HG03039 (cell line): ENCODE measurements at regions not wholly inside any gene's neighbourhood (a gene's known extent, or its start where the extent isn't known, plus 50 kb on each side); places are given as distances from the start of the nearest gene placed in this dataset.
"Not testable (repeated sequence)": the region's sequence is repeated elsewhere in the genome, so short reads cannot be mapped to it uniquely, and the experiment has no call there.

Source experiments
- ATAC-seq: cut with Tn5 transposase; IDR thresholded peaks from one replicate; pipeline ENCODE4 v1.9.1; 2021; ENCODE audit warnings: mild to moderate bottlenecking, moderate library complexity; ENCODE audit not compliant: unreplicated experiment

DNA sequence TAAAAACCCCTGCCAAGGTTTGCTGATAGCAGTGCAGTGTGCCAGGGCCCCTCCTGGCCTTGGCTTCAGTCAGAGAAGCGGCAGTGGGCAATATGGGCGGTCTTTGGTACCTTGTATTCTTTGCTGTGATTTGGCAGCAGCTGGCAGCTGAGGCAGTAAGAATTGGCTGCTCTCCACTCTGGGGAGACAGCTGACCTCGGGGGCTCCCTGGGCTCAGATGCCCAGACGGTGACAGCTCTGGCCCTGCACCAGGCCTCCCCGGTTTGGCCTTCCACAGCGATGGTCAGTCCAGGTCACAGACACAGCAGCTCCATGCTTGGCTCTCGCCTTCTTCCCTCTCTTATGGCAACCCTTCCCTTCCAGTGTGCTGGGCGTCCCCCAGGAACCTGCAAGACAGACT, 330.9 kb downstream of the BCOR start:
- ATAC-seq = no peak

DNA sequence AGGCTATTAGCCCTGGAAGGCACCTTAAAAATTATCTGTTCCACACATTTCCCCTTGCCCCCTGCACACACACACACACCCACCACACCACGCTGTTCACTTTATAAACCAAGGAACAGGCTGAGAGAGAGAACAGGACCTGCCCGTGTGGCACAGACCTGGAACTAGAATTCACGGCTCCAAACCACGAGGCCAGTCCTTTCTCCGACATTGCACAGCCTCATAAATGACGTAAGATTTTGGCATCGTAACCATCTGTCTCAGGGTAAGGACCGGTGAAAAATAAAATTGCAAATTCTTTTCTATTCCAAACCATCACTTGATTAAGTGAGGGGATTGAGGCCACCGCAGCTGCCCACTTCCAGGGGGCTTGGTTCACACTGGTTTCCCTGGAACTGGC, 330.3 kb downstream of the BCOR start:
- ATAC-seq = no peak

- no peak for ATAC-seq
Measured at GRCh38 chrX:39769748-39770147, 328.0 kb downstream of the BCOR start.

DNA sequence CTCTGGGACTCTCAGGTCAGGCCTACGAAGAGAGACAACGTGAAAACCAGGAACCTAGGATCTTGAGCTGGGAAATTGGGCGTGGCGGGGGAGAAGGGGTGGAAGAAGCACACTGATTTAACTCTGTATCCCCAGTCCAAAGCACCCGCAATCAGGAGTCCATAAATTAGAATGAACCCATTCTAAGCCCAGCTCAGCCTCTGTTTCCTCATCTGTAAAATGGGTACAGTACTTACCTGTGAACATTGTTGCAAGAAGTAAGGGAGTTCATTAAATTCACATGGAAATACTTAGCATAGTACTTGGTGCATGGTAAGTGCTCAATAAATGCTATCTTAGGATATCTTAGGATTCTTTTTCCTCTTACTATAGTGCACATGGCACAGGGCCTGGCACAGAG, 326.7 kb downstream of the BCOR start:
- ATAC-seq = no peak

- ATAC-seq = no peak
Measured at GRCh38 chrX:39772057-39772832, 325.5 kb downstream of the BCOR start.

DNA sequence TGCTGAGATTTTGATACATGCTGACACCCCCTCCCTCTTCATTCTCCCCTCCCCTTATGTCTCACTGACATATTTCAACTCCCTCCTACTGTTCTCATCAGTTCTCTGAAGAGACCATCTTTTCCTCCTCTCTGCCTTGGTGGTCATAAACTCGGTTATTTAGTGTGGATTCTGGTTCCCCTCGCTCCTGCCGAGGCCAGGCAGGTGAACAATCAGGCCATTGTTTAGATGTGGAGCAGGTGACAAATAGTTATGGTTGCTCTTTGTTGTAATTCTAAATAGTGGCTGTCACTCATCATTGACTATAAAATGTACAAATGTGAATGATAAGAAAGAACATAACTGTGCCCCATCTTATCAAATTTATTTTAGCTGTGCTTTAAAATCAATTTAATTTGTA, 324.6 kb downstream of the BCOR start:
- no peak for ATAC-seq

DNA sequence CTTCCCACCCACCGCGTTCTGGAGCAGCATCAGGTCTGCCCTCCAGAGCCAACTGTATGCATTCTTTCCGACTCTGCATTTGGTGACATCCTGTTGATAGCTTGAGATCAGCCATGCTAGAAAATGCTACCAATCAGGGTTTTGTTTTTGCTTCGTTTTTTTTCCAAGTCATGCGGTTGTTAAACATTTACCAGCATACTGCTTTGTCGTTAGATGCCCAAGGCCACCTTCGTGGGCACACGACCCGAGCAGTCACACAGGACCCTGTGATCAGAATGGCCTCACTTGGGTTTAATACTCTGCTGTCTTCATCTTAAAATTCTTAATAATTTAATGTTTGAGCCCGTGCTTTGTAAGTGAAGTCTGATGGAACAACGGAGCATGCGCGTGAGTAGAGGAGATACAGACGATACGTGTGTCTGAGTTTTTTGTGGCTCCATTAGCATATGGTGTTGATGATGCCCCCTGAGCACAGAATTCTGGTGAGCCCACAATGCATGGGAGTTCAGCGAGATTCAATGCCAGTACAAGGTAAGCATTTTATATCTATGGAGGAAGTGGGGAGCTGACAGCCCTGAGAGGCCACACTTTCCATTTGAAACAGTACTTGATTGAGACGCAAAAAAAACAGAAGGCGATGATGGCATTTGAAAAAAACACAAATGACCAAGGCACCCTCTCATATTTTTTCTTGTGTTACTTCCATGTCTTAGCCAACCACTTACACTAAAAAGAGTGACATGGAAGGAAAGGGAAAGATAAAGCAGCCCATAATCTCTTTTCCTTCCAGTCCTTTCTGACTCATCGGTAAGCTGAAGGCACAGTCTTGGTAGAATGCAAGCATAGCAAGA, 323.6 kb downstream of the BCOR start:
- no peak for ATAC-seq

DNA sequence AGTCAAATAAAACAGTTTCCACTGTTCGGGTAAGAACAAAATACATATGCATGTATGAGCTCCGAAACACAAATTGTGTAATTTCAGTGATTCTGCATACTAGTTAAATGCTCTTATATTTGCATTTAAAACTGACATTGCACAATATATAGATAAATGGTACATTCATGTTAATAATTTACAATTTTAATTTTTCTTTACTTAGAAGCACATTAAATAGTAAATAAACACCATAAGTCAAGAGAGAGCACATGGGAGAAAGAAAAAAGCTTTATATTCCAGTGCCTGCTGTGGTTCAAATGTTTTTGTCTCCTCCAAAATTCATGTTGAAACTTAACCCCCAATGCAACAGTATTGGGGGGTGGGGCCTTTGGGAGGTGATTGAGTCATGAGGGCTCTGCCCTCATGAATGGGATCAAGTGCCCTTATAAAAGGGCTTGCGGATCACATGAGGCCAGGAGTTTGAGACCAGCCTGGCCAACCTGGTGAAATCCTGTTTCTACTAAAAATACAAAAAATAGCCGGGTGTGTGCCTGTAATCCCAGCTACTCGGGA, 322.9 kb downstream of the BCOR start:
- ATAC-seq = no peak

DNA sequence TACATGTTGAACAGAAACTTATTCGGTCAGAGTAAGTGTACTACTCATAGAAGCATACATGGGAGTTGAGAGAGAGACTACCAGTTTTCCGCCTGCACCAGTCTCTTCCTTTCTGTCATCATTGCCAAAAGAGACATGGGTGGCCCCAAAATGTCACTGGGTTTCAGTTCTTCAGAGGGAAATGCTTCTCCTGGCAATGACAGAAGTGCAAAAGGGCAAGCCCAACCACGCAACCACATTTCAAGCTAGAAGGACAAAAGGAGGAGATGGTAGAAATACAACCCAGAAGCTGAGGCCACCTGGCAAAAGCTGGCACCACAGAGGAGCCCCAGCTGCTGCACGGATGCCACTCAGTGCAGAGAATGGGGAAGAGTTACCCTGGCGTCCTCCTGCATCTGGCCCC, 320.1 kb downstream of the BCOR start:
- ATAC-seq = no peak

- ATAC-seq = no peak
Measured at GRCh38 chrX:39779952-39780783, 317.6 kb downstream of the BCOR start.

DNA sequence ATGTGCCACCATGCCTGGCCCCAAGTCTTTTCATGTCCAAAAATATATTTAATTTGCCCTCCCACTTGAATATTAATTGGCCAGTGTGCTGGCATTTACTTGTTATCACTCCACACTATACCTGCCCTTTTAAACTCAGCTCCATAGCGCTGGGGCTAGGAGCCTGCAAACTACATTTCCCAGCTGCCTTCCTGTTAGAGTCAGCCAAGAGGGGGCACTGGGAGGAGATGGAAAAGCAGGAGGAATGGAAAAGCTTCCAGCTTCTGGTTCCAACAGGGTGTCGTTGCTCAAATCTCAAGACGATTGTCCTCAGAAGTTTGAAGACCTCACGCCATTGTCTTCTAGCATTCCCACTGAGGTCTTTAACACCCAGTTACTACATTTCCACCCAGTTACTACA, 315.5 kb downstream of the BCOR start:
- no peak for ATAC-seq

GRCh38 chrX:39787999-39788398, 309.8 kb downstream of the BCOR start:
- ATAC-seq = no peak

DNA sequence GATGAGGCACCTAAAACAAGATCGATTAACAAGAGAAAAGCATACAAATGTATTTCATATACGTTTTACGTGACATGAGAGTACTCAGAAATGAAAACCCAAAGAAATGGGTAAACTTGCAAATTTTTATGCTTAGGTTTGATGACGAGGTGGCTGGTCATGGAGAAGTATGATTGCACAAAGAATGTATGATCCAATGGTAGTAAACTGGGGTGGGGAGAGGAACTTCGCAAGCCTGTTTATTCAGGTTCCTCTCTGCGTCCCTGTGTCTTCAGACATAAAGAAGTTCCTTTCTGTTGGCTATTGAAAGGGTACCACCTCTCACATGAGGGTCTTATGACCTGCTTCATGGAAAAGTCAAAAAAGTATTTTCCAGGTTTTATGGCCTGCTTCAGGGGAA, 309.2 kb downstream of the BCOR start:
- no peak for ATAC-seq

DNA sequence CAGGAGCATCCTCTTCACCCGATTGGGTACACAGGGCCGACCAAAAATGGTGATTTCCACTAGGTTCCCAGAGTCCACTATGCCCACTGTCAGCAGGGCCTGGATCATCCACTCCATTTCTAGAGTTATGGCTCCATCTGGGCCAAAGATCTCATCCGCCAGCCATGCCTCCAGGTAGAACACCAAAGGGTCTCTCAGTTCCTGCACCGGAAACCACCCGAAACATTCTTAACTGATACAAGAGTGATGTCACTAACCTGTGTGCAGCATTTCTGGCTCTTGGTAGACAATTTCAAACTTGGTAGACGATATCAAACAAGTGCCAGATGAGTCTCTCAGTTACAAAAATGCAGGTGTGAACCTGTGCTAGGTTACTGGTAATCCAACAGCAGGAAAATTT, 306.1 kb downstream of the BCOR start:
- ATAC-seq = no peak

DNA sequence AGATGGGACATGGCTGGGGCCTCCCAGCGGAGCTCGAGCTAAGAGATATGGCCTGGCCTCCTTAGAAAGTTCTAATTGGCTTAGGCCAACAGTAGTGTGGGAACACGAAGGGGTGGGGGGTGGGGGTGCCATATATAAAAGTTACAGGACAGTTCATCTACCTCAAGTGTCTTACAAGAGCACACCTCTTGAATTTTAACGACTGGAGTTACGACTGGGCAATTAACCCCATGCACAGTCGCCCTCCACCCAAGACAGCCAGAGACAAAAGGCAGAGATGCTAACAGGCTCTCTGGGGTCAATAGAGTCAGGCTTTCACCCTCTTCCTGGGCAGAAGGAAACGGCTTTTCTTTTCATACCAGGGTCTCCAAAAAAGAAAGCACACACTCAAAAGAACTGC, 302.2 kb downstream of the BCOR start:
- no peak for ATAC-seq

GRCh38 chrX:39796856-39797255, 300.9 kb downstream of the BCOR start:
- ATAC-seq = no peak

DNA sequence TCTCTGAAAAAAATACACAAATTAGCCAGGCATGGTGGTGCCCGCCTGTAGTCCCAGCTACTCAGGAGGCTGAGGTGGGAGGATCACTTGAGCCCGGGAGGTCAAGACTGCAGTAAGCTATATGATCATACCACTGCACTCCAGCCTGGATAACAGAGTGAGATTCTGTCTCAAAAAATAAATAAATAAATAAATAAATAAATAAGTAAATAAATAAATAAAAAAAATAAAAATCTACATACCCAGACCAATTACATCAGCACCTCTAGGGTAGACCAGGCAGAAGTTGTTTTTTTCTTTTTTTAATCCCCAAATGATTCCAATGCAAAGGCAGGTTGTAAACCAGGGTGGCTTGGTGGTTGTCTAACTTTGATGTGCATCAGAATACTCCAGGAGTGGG, 299.3 kb downstream of the BCOR start:
- ATAC-seq = not testable (repeated sequence)

DNA sequence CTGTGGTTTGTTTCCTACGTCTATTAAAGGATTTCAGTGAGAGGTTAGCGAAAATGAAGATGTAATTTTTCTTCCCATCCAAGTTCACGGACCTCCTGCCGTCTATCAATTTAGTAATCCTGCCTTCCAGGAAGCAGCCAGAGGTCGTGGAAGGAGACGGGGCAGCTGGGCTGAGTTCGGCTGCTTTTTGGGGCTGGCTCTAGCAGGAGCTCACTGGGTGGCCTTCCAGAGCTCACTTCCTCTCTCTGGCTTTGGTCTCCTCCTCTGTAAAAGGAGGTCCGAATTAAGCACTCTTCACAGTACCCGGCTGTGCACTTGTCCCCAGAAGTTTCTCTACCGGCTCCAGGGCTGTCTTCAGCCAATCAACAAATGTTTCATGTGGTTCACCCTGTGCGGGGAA, 295.4 kb downstream of the BCOR start:
- ATAC-seq = no peak

- no peak for ATAC-seq
Measured at GRCh38 chrX:39802908-39803307, 294.9 kb downstream of the BCOR start.

- ATAC-seq = no peak
Measured at GRCh38 chrX:39805022-39805421, 292.7 kb downstream of the BCOR start.

DNA sequence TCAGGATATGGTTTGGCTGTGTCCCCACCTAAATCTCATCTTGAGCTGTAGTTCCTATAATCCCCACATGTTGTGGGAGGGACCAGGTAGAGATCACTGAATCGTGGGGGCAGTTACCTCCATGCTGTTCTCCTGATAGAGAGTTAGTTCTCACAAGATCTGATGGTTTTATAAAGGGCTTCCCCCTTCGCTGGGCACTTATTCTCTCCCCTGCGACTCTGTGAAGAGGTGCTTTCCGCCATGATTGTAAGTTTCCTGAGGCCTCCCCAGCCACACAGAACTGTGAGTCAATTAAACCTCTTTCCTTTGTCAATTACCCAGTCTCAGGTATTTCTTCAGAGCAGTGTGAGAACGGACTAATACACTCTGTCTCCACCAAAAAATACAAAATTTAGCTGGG, 291.9 kb downstream of the BCOR start:
- no peak for ATAC-seq
